ENCODE measurements at regions not wholly inside any gene's neighbourhood (a gene's known extent, or its start where the extent isn't known, plus 50 kb on each side); places are given as distances from the start of the nearest gene placed in this dataset.

DNA sequence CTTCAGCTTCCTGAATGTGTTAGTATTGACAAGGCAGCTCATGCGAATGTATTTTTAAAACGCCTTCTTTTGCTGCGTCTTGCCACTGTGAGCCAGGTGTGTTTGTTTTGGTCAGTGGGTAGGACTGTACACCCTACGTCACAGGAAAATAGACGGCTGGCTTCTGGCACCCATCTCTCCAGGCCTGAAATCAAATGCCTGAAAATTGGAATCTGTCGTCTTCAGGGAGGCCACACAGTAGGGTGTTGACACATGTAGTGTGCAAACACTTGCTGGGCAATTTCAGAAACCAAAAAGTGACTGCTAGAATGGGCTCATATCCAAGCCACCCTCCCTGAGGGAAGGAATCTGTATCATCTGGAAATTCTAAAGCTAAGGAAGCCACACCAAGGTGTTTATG, 209.3 kb downstream of the TTC8 start:
- TF ChIP-seq, protein P1, sequence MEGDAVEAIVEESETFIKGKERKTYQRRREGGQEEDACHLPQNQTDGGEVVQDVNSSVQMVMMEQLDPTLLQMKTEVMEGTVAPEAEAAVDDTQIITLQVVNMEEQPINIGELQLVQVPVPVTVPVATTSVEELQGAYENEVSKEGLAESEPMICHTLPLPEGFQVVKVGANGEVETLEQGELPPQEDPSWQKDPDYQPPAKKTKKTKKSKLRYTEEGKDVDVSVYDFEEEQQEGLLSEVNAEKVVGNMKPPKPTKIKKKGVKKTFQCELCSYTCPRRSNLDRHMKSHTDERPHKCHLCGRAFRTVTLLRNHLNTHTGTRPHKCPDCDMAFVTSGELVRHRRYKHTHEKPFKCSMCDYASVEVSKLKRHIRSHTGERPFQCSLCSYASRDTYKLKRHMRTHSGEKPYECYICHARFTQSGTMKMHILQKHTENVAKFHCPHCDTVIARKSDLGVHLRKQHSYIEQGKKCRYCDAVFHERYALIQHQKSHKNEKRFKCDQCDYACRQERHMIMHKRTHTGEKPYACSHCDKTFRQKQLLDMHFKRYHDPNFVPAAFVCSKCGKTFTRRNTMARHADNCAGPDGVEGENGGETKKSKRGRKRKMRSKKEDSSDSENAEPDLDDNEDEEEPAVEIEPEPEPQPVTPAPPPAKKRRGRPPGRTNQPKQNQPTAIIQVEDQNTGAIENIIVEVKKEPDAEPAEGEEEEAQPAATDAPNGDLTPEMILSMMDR (IDR thresholded peaks at IDR 0.05): no peak
- no peak for TF ChIP-seq POLR2A (IDR thresholded peaks at IDR 0.05; ENCODE audit: low read depth)
- TF ChIP-seq POLR2AphosphoS5 (IDR thresholded peaks at IDR 0.05): no peak
- no peak for TF ChIP-seq EP300 (IDR thresholded peaks at IDR 0.05)

Measured in esophagus muscularis mucosa (tissue), 4 donors.